ENCODE measurements at regions not wholly inside any gene's neighbourhood (a gene's known extent, or its start where the extent isn't known, plus 50 kb on each side); places are given as distances from the start of the nearest gene placed in this dataset.
"Not testable (repeated sequence)": the region's sequence is repeated elsewhere in the genome, so short reads cannot be mapped to it uniquely, and the experiment has no call there.

DNA sequence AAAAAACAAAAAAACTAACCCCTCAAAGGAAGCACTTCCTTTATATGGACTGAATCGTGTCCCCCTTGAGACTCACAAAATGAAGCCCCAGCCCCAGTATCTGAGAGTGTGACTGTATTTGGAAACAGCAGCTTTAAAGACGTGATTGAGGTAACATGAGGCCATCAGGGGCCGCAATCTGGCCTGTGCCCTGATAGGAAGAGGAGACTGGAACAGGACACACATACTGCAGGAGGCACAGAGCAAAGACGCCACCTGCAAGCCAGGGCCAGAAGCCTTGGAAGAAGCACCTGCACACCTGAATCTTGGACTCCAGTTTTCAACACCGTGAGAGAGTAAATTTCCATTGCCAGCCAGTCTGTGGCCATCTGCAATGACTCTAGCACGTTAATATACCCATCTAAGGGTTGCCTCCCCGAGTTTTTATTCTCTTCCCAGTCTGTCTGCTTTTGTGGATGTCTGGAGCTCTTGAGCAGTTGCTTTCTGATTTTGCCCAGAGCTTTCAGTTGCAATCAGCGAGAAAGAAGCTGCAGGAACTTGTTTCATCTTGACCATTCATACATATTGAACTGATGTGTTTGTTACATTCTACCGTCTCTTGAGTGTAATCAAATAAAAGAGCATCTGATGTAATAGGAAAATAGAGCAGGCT, 775.8 kb upstream of the TPTE start:
- not testable (repeated sequence) for H3K9ac ChIP-seq (ENCODE audit: insufficient read length, low read depth); H3K27me3 ChIP-seq (ENCODE audit: insufficient read depth, insufficient read length); H3K9me3 ChIP-seq (ENCODE audit: insufficient read depth, low read length); H3K36me3 ChIP-seq (ENCODE audit: insufficient read depth, insufficient read length, low read length); H3K4me1 ChIP-seq (ENCODE audit: insufficient read depth, insufficient read length); H3K4me3 ChIP-seq (ENCODE audit: insufficient read length, low read depth); DNase-seq (ENCODE audit: low read depth, low spot score)

- not testable (repeated sequence) for H3K27me3 ChIP-seq (ENCODE audit: insufficient read depth, insufficient read length); H3K4me1 ChIP-seq (ENCODE audit: insufficient read depth, insufficient read length); H3K36me3 ChIP-seq (ENCODE audit: insufficient read depth, insufficient read length, low read length); H3K9me3 ChIP-seq (ENCODE audit: insufficient read depth, low read length); DNase-seq (ENCODE audit: low read depth, low spot score); H3K4me3 ChIP-seq (ENCODE audit: insufficient read length, low read depth); H3K9ac ChIP-seq (ENCODE audit: insufficient read length, low read depth)
Observed at GRCh38 chr21:9746311-9746710, 775.1 kb upstream of the TPTE start.

- H3K9me3 ChIP-seq (ENCODE audit: insufficient read depth, low read length); H3K4me3 ChIP-seq (ENCODE audit: insufficient read length, low read depth); H3K27me3 ChIP-seq (ENCODE audit: insufficient read depth, insufficient read length); H3K4me1 ChIP-seq (ENCODE audit: insufficient read depth, insufficient read length); DNase-seq (ENCODE audit: low read depth, low spot score); H3K36me3 ChIP-seq (ENCODE audit: insufficient read depth, insufficient read length, low read length); H3K9ac ChIP-seq (ENCODE audit: insufficient read length, low read depth): not testable (repeated sequence)
Observed at GRCh38 chr21:9746831-9747606, 774.4 kb upstream of the TPTE start.

DNA sequence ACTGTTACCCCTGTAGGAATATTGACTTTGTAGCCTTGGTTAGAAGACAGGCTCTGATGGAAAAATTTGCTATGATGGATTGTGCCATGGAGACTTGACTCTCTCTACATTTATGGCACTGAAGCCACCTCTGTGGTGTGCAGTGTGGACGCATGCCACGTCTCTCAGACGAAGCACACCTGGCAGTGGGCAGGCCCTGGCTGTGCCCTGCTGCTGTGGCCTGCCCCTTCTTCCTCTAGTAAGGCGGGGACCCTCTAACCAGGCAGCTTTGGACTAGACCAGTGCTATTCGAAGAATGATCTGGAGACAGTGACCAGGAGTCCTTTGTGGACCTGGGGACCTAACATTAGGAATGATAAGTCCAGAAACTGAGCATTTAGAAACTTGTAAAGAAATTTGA, 773.5 kb upstream of the TPTE start:
- H3K9me3 ChIP-seq (ENCODE audit: insufficient read depth, low read length); H3K36me3 ChIP-seq (ENCODE audit: insufficient read depth, insufficient read length, low read length): not testable (repeated sequence)

GRCh38 chr21:9748451-9748850, 772.9 kb upstream of the TPTE start:
- H3K4me1 ChIP-seq (ENCODE audit: insufficient read depth, insufficient read length); H3K36me3 ChIP-seq (ENCODE audit: insufficient read depth, insufficient read length, low read length); H3K4me3 ChIP-seq (ENCODE audit: insufficient read length, low read depth); H3K9me3 ChIP-seq (ENCODE audit: insufficient read depth, low read length); DNase-seq (ENCODE audit: low read depth, low spot score); H3K27me3 ChIP-seq (ENCODE audit: insufficient read depth, insufficient read length); H3K9ac ChIP-seq (ENCODE audit: insufficient read length, low read depth): not testable (repeated sequence)

More for the DNA sequence above, 773.5 kb upstream of the TPTE start:
- H3K9ac ChIP-seq (ENCODE audit: insufficient read length, low read depth); DNase-seq (ENCODE audit: low read depth, low spot score); H3K4me3 ChIP-seq (ENCODE audit: insufficient read length, low read depth); H3K4me1 ChIP-seq (ENCODE audit: insufficient read depth, insufficient read length); H3K27me3 ChIP-seq (ENCODE audit: insufficient read depth, insufficient read length): not testable (repeated sequence)

DNA sequence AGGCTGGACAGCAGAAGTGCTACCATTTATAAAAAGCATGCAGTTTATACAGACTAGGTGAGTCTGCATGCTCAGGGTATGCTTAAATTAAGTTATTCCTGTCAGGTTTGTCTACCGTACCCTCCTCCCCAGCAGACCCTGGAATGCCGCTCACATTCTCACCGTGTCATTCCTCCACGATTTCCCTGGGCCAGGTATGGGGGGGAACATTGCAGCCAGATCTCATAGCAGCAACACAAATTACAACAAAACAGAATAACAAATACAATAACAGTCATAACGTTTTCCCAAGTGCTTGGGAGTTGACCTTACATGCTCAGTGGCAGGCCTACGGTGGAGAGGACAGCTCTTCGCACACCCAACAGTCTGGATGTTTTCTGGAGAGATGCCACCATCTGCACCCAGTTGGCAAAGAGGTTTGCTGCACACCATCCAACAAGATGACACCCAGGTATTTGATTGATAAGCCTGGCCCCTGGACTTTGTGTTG, 771.6 kb upstream of the TPTE start:
- H3K4me1 ChIP-seq (ENCODE audit: insufficient read depth, insufficient read length); H3K36me3 ChIP-seq (ENCODE audit: insufficient read depth, insufficient read length, low read length); H3K9ac ChIP-seq (ENCODE audit: insufficient read length, low read depth); DNase-seq (ENCODE audit: low read depth, low spot score); H3K4me3 ChIP-seq (ENCODE audit: insufficient read length, low read depth); H3K27me3 ChIP-seq (ENCODE audit: insufficient read depth, insufficient read length); H3K9me3 ChIP-seq (ENCODE audit: insufficient read depth, low read length): not testable (repeated sequence)

GRCh38 chr21:9750341-9751086, 770.9 kb upstream of the TPTE start:
- Histone ChIP-seq H3K4me1 (ENCODE audit: insufficient read depth, insufficient read length) (no peaks in the 10 kb centered on the region), H3K9me3 (ENCODE audit: insufficient read depth, low read length) (no peaks in the 10 kb centered on the region), H3K4me3 (ENCODE audit: insufficient read length, low read depth) (no peak overlapping the region), H3K9ac (ENCODE audit: insufficient read length, low read depth) (no peak overlapping the region), H3K36me3 (ENCODE audit: insufficient read depth, insufficient read length, low read length) (no peaks in the 10 kb centered on the region), H3K27me3 (ENCODE audit: insufficient read depth, insufficient read length) (no peaks in the 10 kb centered on the region)
- TF ChIP-seq SUZ12 (IDR thresholded peaks at IDR 0.05; ENCODE audit: extremely low read depth, insufficient read depth, insufficient read length), result no peak
- TF ChIP-seq YY1 (IDR thresholded peaks at IDR 0.05; ENCODE audit: insufficient read depth, insufficient read length), result no peak
- DNase-seq (ENCODE audit: low read depth, low spot score), result no peak

DNA sequence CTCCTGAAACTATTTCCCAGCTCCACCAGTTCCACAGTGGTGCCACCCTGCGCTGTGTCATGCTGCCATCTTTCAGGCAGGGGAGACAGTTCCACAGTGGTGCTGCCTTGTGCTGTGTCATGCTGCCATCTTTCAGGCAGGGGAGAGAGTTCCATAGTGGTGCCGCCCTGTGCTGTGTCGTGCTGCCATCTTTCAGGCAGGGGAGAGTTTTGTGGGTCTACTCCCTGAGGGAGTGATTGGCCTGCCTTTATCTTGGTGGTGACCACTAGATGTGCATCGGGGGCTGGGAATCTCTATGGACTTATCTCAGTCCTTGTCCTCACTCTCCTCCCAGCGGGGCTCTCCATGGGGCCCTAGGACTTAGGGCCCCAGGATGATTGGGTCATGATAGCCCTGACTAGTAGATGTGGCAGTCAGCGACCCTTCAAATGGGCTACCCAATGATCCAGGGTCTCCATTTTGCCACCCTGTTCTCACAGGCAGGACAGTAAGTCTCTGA, 770.2 kb upstream of the TPTE start:
- H3K9ac ChIP-seq (ENCODE audit: insufficient read length, low read depth); DNase-seq (ENCODE audit: low read depth, low spot score); H3K9me3 ChIP-seq (ENCODE audit: insufficient read depth, low read length); H3K27me3 ChIP-seq (ENCODE audit: insufficient read depth, insufficient read length); H3K4me1 ChIP-seq (ENCODE audit: insufficient read depth, insufficient read length); H3K36me3 ChIP-seq (ENCODE audit: insufficient read depth, insufficient read length, low read length); H3K4me3 ChIP-seq (ENCODE audit: insufficient read length, low read depth): not testable (repeated sequence)

- not testable (repeated sequence) for H3K36me3 ChIP-seq (ENCODE audit: insufficient read depth, insufficient read length, low read length); H3K4me3 ChIP-seq (ENCODE audit: insufficient read length, low read depth); H3K9me3 ChIP-seq (ENCODE audit: insufficient read depth, low read length); H3K4me1 ChIP-seq (ENCODE audit: insufficient read depth, insufficient read length); DNase-seq (ENCODE audit: low read depth, low spot score); H3K27me3 ChIP-seq (ENCODE audit: insufficient read depth, insufficient read length); H3K9ac ChIP-seq (ENCODE audit: insufficient read length, low read depth)
Observed at GRCh38 chr21:9752028-9752427, 769.4 kb upstream of the TPTE start.

- not testable (repeated sequence) for H3K9me3 ChIP-seq (ENCODE audit: insufficient read depth, low read length); DNase-seq (ENCODE audit: low read depth, low spot score); H3K36me3 ChIP-seq (ENCODE audit: insufficient read depth, insufficient read length, low read length); H3K27me3 ChIP-seq (ENCODE audit: insufficient read depth, insufficient read length); H3K9ac ChIP-seq (ENCODE audit: insufficient read length, low read depth); H3K4me1 ChIP-seq (ENCODE audit: insufficient read depth, insufficient read length); H3K4me3 ChIP-seq (ENCODE audit: insufficient read length, low read depth)
Observed at GRCh38 chr21:9753441-9753840, 767.9 kb upstream of the TPTE start.
